ENCODE measurements at regions not wholly inside any gene's neighbourhood (a gene's known extent, or its start where the extent isn't known, plus 50 kb on each side); places are given as distances from the start of the nearest gene placed in this dataset.
A peak's percentile ranks its signal among the peaks of the same experiment; 100 is the strongest.

DNA sequence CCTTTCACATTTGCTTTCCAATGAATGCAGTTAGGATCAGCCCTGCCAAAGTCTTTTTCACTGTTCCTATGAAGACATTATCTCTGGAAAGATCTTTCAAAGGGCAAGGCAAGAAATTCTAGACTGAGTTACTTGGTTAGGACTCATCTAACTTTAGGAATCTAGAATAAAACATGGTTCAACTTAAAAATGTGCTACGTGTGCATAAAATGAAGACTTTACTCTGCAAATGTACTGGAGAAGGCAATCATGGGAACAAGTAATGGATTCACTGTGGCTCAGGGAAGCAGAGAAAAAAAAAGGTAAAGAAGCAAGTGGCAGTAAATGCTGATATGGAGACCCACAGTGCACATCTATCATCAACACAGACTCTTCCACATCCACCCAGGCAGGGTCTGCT, 297.4 kb downstream of the HNRNPD start:
- Mint-ChIP-seq H3K4me3 (no peak overlapping the region), H3K27me3 (no peaks in the 10 kb centered on the region), H3K36me3 (ENCODE audit: low read depth) (no peaks in the 10 kb centered on the region), H3K27ac (no peak overlapping the region), H3K4me1 (no peaks in the 10 kb centered on the region), H3K9me3 (ENCODE audit: low read depth) (no peaks in the 10 kb centered on the region)
- ChIA-PET CTCF (no interaction called here), POLR2A (no interaction called here)
- ATAC-seq: no peak
- no peak for DNase-seq
- intact Hi-C loops (cut with DNase I, micrococcal nuclease): no loop called here

DNA sequence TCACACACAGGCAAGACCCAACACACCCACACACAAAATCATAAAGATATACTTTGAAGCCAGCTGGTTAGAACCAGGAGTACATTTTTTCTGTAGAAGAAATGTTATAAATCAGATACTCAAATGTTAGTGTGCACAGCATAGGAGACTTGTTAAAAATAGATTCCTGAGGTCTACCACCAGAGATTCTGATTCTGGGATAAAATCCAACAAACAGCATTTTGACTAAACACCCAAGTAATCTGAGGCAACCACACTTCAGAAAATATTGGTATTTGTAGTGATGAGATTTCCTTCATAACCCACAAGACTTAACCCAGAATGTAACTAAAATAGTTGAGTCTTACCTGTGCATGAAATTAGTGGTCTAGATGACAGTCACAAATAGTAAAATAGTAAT, 301.8 kb downstream of the HNRNPD start:
- no peak for DNase-seq
- Mint-ChIP-seq H3K4me1 (no peaks in the 10 kb centered on the region), H3K9me3 (ENCODE audit: low read depth) (no peaks in the 10 kb centered on the region), H3K4me3 (no peak overlapping the region), H3K27me3 (peaks cover 2% of the 10 kb centered on the region), H3K36me3 (ENCODE audit: low read depth) (no peaks in the 10 kb centered on the region), H3K27ac (no peak overlapping the region)
- ChIA-PET CTCF (no interaction called here), POLR2A (no interaction called here)
- intact Hi-C loops (cut with DNase I, micrococcal nuclease): no loop called here
- ATAC-seq: no peak

DNA sequence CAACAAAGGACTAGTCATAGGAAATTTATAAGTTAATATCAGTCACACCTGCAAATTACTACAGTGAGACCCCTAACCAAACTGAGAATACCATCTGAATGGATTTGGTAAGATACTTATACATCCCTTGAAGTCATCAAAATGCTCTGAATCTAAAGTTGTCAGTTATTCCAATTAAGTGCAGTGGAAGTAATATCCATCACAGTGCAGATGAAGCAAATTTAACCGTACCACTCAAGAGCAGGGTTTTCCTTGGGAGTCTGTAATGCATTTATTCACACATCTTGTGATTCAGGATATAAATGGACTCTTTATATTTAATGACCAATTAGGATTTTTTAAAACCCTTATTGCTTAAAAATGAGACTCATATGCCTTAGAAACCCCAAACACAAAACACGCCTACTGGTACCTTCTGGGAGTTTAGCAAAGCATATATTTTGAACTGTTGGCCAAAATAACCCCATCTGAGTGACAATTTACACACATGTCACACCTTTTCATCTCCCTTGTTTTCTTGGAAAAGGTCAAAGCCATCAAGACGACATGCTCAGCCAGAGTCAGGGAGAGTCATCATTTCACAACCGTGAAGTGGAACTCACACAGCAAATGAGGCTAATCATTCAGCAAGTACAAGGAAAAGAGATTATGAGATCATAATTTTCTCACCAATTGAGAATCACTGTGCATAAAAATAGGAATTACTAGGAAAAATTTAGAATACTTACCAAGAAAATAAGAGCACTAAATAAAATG, 303.7 kb downstream of the HNRNPD start:
- POLR2A ChIA-PET: no interaction called here
- DNase-seq (no peak), ATAC-seq (no peak)
- Mint-ChIP-seq H3K27me3 (peaks cover 2% of the 10 kb centered on the region), H3K4me3 (no peak overlapping the region), H3K27ac (no peak overlapping the region), H3K36me3 (ENCODE audit: low read depth) (no peaks in the 10 kb centered on the region), H3K4me1 (no peaks in the 10 kb centered on the region), H3K9me3 (ENCODE audit: low read depth) (no peaks in the 10 kb centered on the region)
- intact Hi-C loops (cut with DNase I, micrococcal nuclease): no loop called here
- CTCF ChIA-PET: no interaction called here

DNA sequence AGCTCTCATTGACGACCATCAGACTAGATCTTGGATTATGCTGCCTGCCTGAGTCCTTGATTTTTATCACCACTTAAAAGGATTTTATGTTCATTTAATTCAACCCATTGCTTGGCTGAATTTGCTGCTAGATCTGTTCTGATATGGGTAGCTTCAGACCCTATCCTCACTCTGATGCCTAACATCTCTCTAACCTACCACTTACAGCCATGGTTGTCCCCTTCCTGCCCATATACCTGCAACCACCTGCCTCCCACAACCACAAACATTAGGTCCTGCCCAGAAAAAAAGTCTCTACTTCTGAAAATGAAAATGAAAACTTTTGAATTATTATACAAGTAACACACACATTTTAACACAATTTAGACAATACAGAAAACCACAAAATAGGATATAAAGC, 310.8 kb downstream of the HNRNPD start:
- Mint-ChIP-seq H3K9me3 (ENCODE audit: low read depth) (no peaks in the 10 kb centered on the region), H3K4me3 (no peak overlapping the region), H3K36me3 (ENCODE audit: low read depth) (no peaks in the 10 kb centered on the region), H3K27me3 (peaks cover 7% of the 10 kb centered on the region), H3K27ac (no peak overlapping the region), H3K4me1 (no peaks in the 10 kb centered on the region)
- DNase-seq: no peak
- POLR2A ChIA-PET: no interaction called here
- intact Hi-C loops (cut with DNase I, micrococcal nuclease): no loop called here
- ATAC-seq: no peak
- CTCF ChIA-PET: no interaction called here

DNA sequence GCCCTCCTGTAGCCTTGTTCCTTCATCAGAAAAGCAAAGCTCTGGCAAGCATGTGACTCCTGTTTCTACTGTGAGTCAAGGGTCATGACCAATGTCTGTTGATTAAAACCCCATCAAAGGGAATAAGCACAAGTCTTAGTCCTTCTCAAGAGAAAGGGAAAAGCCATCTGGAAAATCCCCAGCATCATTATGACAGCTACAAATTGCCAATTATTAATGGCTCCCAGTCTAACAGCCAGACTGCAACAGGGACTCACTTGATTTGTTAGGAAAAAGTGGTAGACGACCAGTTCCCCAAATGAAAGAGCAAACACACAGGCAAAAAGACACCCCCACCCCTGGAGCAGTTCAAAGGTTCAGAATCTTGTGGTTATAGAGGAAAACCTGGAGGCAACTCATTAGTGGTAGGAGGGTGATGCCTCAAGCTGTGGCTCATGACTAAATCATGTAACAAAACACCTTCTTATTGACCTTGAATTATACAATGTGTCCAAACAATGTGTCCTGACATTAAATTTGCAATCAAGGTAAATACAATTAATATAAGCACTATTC, 315.7 kb downstream of the HNRNPD start:
- DNase-seq (no peak), ATAC-seq (no peak)
- intact Hi-C loops (cut with DNase I, micrococcal nuclease): no loop called here
- no peak overlapping the region for H3K27ac Mint-ChIP-seq
- no peaks in the 10 kb centered on the region for H3K9me3 Mint-ChIP-seq (ENCODE audit: low read depth)
- H3K36me3 Mint-ChIP-seq (ENCODE audit: low read depth): no peaks in the 10 kb centered on the region
- H3K4me3 Mint-ChIP-seq: no peak overlapping the region
- CTCF ChIA-PET: no interaction called here
- peaks cover 10% of the 10 kb centered on the region for H3K27me3 Mint-ChIP-seq
- POLR2A ChIA-PET: no interaction called here
- no peaks in the 10 kb centered on the region for H3K4me1 Mint-ChIP-seq

DNA sequence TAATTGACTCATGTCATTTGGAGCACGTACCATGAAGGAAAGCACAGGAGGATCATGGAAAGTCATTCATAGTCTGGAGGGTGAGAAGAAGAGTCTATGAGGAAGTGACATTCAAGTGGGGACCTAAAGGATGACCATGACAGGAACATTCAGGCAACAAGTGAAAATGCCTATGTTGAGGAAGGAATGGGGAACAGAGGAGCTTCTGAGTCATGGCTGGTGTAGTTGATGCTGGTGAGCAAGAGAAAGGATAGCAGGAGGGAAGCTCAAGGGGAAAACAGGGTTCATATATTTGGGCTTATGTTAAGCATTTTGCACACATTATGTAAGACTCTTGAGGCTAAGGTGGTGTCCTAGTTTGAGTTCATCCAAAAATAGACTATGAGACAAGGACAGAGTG, 318.6 kb downstream of the HNRNPD start:
- peaks cover 19% of the 10 kb centered on the region for H3K27me3 Mint-ChIP-seq

DNA sequence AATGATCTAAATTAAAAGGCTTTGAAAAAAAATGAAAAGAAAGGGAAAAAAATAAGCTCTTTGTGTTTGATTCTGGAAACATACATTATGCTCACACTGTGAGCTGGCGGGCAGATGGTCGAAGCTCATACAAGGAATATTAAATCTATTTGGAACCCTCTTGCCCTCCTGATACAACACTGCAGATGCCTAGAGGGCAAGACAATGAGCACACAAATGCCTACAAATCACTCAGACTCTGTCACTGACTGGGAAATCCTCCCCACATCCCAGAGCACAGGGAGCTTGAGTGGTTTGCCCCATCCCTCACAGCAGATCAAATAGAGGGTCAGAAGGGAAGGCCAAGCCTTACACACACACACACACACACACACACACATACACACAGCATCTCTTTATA, 320.4 kb downstream of the HNRNPD start:
- CTCF ChIA-PET: no interaction called here

More for the DNA sequence above, 318.6 kb downstream of the HNRNPD start:
- DNase-seq (no peak), ATAC-seq (no peak)
- Mint-ChIP-seq H3K4me3 (no peak overlapping the region), H3K9me3 (ENCODE audit: low read depth) (no peaks in the 10 kb centered on the region), H3K36me3 (ENCODE audit: low read depth) (no peaks in the 10 kb centered on the region), H3K27ac (no peak overlapping the region), H3K4me1 (no peaks in the 10 kb centered on the region)
- POLR2A ChIA-PET: no interaction called here
- CTCF ChIA-PET: no interaction called here
- intact Hi-C loops (cut with DNase I, micrococcal nuclease): no loop called here

DNA sequence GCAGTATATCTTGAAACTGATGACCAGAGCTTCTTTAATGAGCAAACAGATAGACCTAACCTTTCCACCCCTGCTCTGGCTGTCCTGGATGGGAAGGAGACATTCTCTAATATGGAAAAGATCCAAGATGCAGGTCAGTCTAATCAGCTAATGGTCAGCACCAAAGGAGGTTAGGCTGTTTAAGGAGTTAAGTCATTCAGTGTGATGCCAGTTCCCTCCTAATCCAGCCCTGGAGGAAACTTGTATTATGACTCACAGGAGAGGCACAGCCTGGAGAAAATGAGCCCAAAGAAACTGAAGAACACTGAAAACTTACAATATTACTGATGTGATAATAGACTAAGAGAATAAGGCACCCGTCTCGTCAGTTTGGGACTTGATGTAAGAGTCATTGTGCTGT, 323.0 kb downstream of the HNRNPD start:
- Mint-ChIP-seq H3K9me3 (ENCODE audit: low read depth) (no peaks in the 10 kb centered on the region), H3K27me3 (peaks cover 26% of the 10 kb centered on the region), H3K4me3 (no peak overlapping the region), H3K36me3 (ENCODE audit: low read depth) (no peaks in the 10 kb centered on the region), H3K27ac (no peak overlapping the region), H3K4me1 (no peaks in the 10 kb centered on the region)
- DNase-seq (no peak), ATAC-seq (no peak)
- intact Hi-C loops (cut with DNase I, micrococcal nuclease): no loop called here
- ChIA-PET CTCF (interaction anchor here (0.6 kb wide), 1 partner anchor 632 kb away, joined by 3 read pairs; no protein-coding TSS in a partner anchor), POLR2A (no interaction called here)

More for the DNA sequence above, 320.4 kb downstream of the HNRNPD start:
- no peak for DNase-seq
- intact Hi-C loops (cut with DNase I, micrococcal nuclease): no loop called here
- ATAC-seq: no peak
- Mint-ChIP-seq H3K27ac (no peak overlapping the region), H3K4me1 (no peaks in the 10 kb centered on the region), H3K27me3 (peaks cover 16% of the 10 kb centered on the region), H3K9me3 (ENCODE audit: low read depth) (no peaks in the 10 kb centered on the region), H3K36me3 (ENCODE audit: low read depth) (no peaks in the 10 kb centered on the region), H3K4me3 (no peak overlapping the region)
- POLR2A ChIA-PET: no interaction called here

DNA sequence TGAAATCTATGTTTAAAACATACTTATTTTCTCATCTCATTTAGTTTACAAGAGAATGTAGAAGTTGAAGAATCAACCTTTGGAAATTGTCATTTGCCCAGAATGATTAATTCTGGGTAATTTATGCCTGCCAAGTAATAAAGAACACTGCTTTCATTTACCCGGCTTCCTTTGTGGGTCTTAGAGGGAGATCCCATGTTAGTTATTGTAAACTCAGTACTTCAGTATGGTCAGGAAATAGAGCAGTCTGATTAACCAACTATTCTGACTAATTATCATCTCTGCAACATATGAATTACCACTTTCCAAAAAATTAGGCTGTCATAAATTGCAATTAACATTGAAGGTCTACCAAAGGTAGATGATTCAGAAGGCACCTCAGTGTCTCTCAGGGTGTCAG, 324.5 kb downstream of the HNRNPD start:
- H3K4me3 Mint-ChIP-seq: no peak overlapping the region
- no peaks in the 10 kb centered on the region for H3K4me1 Mint-ChIP-seq
- H3K27me3 Mint-ChIP-seq: peaks cover 36% of the 10 kb centered on the region
- H3K36me3 Mint-ChIP-seq (ENCODE audit: low read depth): no peaks in the 10 kb centered on the region
- ATAC-seq (peak; percentile 30), DNase-seq (no peak)
- ChIA-PET POLR2A (no interaction called here), CTCF (no interaction called here)
- H3K27ac Mint-ChIP-seq: no peak overlapping the region
- no peaks in the 10 kb centered on the region for H3K9me3 Mint-ChIP-seq (ENCODE audit: low read depth)
- intact Hi-C loops (cut with DNase I, micrococcal nuclease): loop anchor here in 1 of 2 experiments (10.0 kb wide), 1 partner anchor 484 kb away; no protein-coding TSS in a partner anchor

DNA sequence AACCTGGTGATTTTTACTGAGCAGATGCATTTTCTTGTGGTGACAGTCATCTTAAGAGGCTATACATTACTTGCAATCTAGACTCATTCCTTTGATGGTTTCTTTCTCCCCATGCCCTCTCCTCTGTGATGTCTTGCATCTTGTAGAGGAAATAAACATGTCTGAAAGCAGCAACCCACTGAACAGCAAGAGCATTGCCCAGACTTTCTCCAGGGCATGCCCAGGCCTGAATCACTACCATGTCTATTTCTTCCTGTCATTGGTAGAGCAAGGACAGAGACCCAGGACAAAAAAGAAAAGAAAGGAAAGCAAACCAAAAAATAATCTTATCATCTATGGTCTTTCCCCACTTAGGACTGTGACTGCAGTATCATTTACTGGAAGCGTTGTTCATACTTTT, 326.1 kb downstream of the HNRNPD start:
- intact Hi-C loops (cut with DNase I, micrococcal nuclease): loop anchor here in 1 of 2 experiments (10.0 kb wide), 1 partner anchor 483 kb away; no protein-coding TSS in a partner anchor
- Mint-ChIP-seq H3K36me3 (ENCODE audit: low read depth) (no peaks in the 10 kb centered on the region), H3K9me3 (ENCODE audit: low read depth) (no peaks in the 10 kb centered on the region), H3K4me3 (no peak overlapping the region), H3K4me1 (peaks cover 8% of the 10 kb centered on the region), H3K27me3 (peaks cover 46% of the 10 kb centered on the region), H3K27ac (no peak overlapping the region)
- ATAC-seq: no peak
- DNase-seq: no peak
- ChIA-PET POLR2A (no interaction called here), CTCF (no interaction called here)

DNA sequence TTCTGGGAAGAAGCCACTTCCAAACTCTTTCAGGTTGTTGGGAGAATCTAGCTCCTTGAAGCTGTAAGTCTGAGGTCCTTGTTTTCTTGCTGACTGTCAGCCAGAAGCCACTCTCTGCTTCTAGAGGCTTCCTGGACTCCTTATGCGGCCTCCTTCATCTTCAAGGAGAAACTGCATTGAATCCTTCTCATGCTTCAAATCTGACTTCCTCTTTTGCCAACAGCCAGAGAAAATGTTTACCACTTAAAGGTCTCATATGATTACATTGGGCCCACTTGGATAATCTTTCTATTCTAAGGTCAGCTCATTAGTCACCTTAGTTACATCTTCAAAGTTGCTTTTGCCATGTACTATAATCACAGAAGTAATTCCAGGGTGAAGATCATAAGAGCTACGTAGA, 327.0 kb downstream of the HNRNPD start:
- no peaks in the 10 kb centered on the region for H3K36me3 Mint-ChIP-seq (ENCODE audit: low read depth)
- peaks cover 48% of the 10 kb centered on the region for H3K27me3 Mint-ChIP-seq

DNA sequence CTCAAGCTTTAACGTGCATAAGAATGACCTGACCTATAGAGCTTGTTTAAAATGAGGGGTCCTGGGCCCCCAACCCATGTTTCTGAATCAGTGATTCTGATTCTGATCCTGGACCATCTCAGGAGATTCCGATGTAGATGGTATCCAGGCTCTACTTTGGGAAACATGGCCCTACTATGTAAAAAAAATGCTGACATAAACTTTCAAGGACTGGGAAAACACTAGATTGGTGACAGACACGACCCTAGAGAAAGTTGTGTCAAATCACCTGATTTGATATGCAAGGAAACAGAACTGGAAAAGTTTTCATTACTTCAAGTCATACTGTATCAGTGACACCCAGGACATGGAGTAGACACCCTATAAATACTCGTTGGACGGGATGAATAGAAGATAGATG, 328.5 kb downstream of the HNRNPD start:
- Mint-ChIP-seq H3K9me3 (ENCODE audit: low read depth) (no peaks in the 10 kb centered on the region), H3K4me3 (no peak overlapping the region), H3K4me1 (peaks cover 21% of the 10 kb centered on the region), H3K27me3 (peaks cover 45% of the 10 kb centered on the region), H3K36me3 (ENCODE audit: low read depth) (no peaks in the 10 kb centered on the region), H3K27ac (no peak overlapping the region)
- intact Hi-C loops (cut with DNase I, micrococcal nuclease): loop anchor here in 1 of 2 experiments (10.0 kb wide), 1 partner anchor 480 kb away; no protein-coding TSS in a partner anchor
- ChIA-PET CTCF (no interaction called here), POLR2A (no interaction called here)
- ATAC-seq: no peak
- no peak for DNase-seq

More for the DNA sequence above, 327.0 kb downstream of the HNRNPD start:
- ChIA-PET POLR2A (no interaction called here), CTCF (no interaction called here)
- Mint-ChIP-seq H3K4me1 (peaks cover 17% of the 10 kb centered on the region), H3K4me3 (no peak overlapping the region), H3K9me3 (ENCODE audit: low read depth) (no peaks in the 10 kb centered on the region), H3K27ac (no peak overlapping the region)
- intact Hi-C loops (cut with DNase I, micrococcal nuclease): loop anchor here in 1 of 2 experiments (10.0 kb wide), 1 partner anchor 482 kb away; no protein-coding TSS in a partner anchor
- DNase-seq (no peak), ATAC-seq (no peak)

All from activated CD4-positive, alpha-beta T cell treated with anti-CD3 and anti-CD28 coated beads for 36 hours (primary cell).